ENCODE measurements at regions not wholly inside any gene's neighbourhood (a gene's known extent, or its start where the extent isn't known, plus 50 kb on each side); places are given as distances from the start of the nearest gene placed in this dataset.

GRCh38 chrX:124605511-124605910 is 259.1 kb downstream of the SH2D1A start:
- intact Hi-C loops (cut with DNase I; ENCODE audit: low total_unique reads): no loop called here
- no peak for TF ChIP-seq POLR2A (IDR thresholded peaks at IDR 0.05)
- no peak for TF ChIP-seq POLR2AphosphoS5 (IDR thresholded peaks at IDR 0.05)
- no peak for TF ChIP-seq CTCF (IDR thresholded peaks at IDR 0.05 in 8 of 11, conservative IDR thresholded peaks at IDR 0.05 in 3 of 11)
- no peak overlapping the region for H3K27ac ChIP-seq

DNA sequence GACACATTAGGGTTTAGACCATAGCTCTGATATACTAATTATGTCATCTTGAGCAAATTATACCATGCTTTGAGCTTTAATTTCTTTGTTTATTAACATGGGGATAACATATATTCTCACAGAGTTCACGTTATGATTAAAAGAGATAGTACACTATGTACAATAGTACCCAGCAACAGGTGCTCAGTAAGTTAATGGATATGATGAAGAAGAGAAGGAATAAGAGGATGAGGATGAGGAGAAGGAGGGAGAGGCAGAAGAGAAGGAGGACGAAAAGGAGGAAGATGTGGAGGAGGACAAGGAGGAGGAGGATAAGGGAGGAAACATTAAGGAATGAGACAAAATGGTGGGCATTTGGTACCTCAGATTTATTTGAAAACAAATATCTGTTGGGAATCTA is 260.4 kb downstream of the SH2D1A start:
- no peaks in the 10 kb centered on the region for H3K36me3 ChIP-seq
- H3K4me1 ChIP-seq: no peaks in the 10 kb centered on the region
- TF ChIP-seq POLR2A (IDR thresholded peaks at IDR 0.05) (no peak), CTCF (IDR thresholded peaks at IDR 0.05 in 8 of 11, conservative IDR thresholded peaks at IDR 0.05 in 3 of 11) (no peak), POLR2AphosphoS5 (IDR thresholded peaks at IDR 0.05) (no peak)
- 47 to 86% (median 75%) methylated on average over 2 of the region's 2 CpGs for WGBS, 5 donors
- H3K27me3 ChIP-seq (replicated peaks in 1 of 7): no peaks in the 10 kb centered on the region
- DNase-seq: no peak
- H3K27ac ChIP-seq: no peak overlapping the region
- no peaks in the 10 kb centered on the region for H3K9me3 ChIP-seq
- intact Hi-C loops (cut with DNase I; ENCODE audit: low total_unique reads): no loop called here
- H3K4me3 ChIP-seq: no peak overlapping the region

More at GRCh38 chrX:124605511-124605910, 259.1 kb downstream of the SH2D1A start:
- no peak for DNase-seq
- H3K4me1 ChIP-seq: no peaks in the 10 kb centered on the region
- H3K27me3 ChIP-seq (replicated peaks in 1 of 7): no peaks in the 10 kb centered on the region
- H3K4me3 ChIP-seq: no peak overlapping the region
- H3K9me3 ChIP-seq: no peaks in the 10 kb centered on the region
- no peaks in the 10 kb centered on the region for H3K36me3 ChIP-seq
- 89 to 100% (median 96%) methylated on average over 1 of the region's 1 CpG for WGBS, 5 donors

DNA sequence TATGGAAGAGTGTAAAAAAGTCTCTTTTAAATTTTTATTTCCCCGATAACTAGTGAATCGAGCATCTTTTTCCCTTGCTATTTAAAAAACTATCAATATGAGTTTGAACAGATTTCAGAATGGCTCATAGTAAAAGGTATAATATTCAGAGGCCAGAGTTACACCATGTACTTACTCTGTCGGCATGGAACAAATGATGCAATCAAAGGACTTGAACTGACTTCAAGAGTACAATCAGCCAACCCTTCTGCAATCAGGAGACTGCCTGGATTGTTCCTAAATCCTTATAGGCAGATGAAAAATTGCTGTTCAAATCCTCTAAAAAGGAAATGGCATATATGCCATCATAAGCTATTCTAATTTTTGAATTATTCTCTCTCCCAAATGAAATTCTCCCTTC is 273.3 kb downstream of the SH2D1A start:
- intact Hi-C loops (cut with DNase I; ENCODE audit: low total_unique reads): no loop called here
- Histone ChIP-seq H3K27ac (no peak overlapping the region), H3K4me1 (no peaks in the 10 kb centered on the region), H3K27me3 (replicated peaks in 1 of 7) (no peaks in the 10 kb centered on the region), H3K9me3 (no peaks in the 10 kb centered on the region), H3K36me3 (no peaks in the 10 kb centered on the region), H3K4me3 (no peak overlapping the region)
- no peak for DNase-seq
- WGBS, 5 donors: 79 to 100% (median 87%) methylated on average over 3 of the region's 3 CpGs
- TF ChIP-seq POLR2A (IDR thresholded peaks at IDR 0.05): no peak
- TF ChIP-seq POLR2AphosphoS5 (IDR thresholded peaks at IDR 0.05): no peak
- TF ChIP-seq CTCF (IDR thresholded peaks at IDR 0.05 in 8 of 11, conservative IDR thresholded peaks at IDR 0.05 in 3 of 11): no peak

- H3K9me3 ChIP-seq: no peaks in the 10 kb centered on the region
- H3K27ac ChIP-seq: no peak overlapping the region
- H3K27me3 ChIP-seq (replicated peaks in 1 of 7): no peaks in the 10 kb centered on the region
- DNase-seq: no peak
- intact Hi-C loops (cut with DNase I; ENCODE audit: low total_unique reads): no loop called here
- no peaks in the 10 kb centered on the region for H3K4me1 ChIP-seq
- TF ChIP-seq POLR2AphosphoS5 (IDR thresholded peaks at IDR 0.05) (no peak), CTCF (IDR thresholded peaks at IDR 0.05 in 8 of 11, conservative IDR thresholded peaks at IDR 0.05 in 3 of 11) (no peak), POLR2A (IDR thresholded peaks at IDR 0.05) (no peak)
- H3K36me3 ChIP-seq: no peaks in the 10 kb centered on the region
- 68 to 92% (median 84%) methylated on average over 4 of the region's 4 CpGs for WGBS, 5 donors
- no peak overlapping the region for H3K4me3 ChIP-seq
Observed at GRCh38 chrX:124634363-124634762, 288.0 kb downstream of the SH2D1A start.
